Astrocyte (in vitro differentiated cells and primary cell): ENCODE measurements at regions not wholly inside any gene's neighbourhood (a gene's known extent, or its start where the extent isn't known, plus 50 kb on each side); places are given as distances from the start of the nearest gene placed in this dataset.
A peak's percentile ranks its signal among the peaks of the same experiment; 100 is the strongest.

Experiments used
- CTCF ChIP-seq: IDR thresholded peaks from 2 replicates; pipeline ENCODE4 v1.5.1; 2011; ENCODE audit warnings: low read depth, mild to moderate bottlenecking, inconsistent platforms, low read length, moderate library complexity; ENCODE audit not compliant: insufficient read depth
- EZH2 ChIP-seq: IDR thresholded peaks from 2 replicates; pipeline ENCODE4 v1.6.1; 2012; ENCODE audit warnings: mild to moderate bottlenecking, low read length, inconsistent platforms; ENCODE audit not compliant: insufficient read depth

- peak; percentile 24 for TF ChIP-seq CTCF
- TF ChIP-seq EZH2: no peak
Observed at GRCh38 chr12:107448198-107448597, 237.4 kb upstream of the PWP1 start.
